Lower lobe of right lung (tissue), 2 donors: ENCODE measurements at regions not wholly inside any gene's neighbourhood (a gene's known extent, or its start where the extent isn't known, plus 50 kb on each side); places are given as distances from the start of the nearest gene placed in this dataset.

Experiments used
- ATAC-seq, 2 donors: fragments of 200-7000 bp; cut with Tn5 transposase; one replicate each; pipeline ENCODE4 v1.9.1; 2020 to 2022; ENCODE audit warnings: mild to moderate bottlenecking in 2 of 2, moderate library complexity in 2 of 2
- DNase-seq: peaks from one replicate; pipeline ENCODE4 v3.0.0-alpha.2; 2020
- H3K27ac ChIP-seq: fragments of 200-600 bp; one replicate; pipeline ENCODE4 v1.8.0; 2022
- H3K27me3 ChIP-seq: fragments of 200-600 bp; one replicate; pipeline ENCODE4 v1.8.0; 2022; ENCODE audit warnings: low read depth
- H3K36me3 ChIP-seq: fragments of 200-600 bp; one replicate; pipeline ENCODE4 v1.8.0; 2022; ENCODE audit warnings: mild to moderate bottlenecking
- H3K4me1 ChIP-seq: fragments of 200-600 bp; one replicate; pipeline ENCODE4 v1.8.0; 2022
- H3K4me3 ChIP-seq: fragments of 200-600 bp; one replicate; pipeline ENCODE4 v1.8.0; 2022; ENCODE audit warnings: mild to moderate bottlenecking
- H3K9me3 ChIP-seq: fragments of 200-600 bp; one replicate; pipeline ENCODE4 v1.8.0; 2022
- CTCF ChIP-seq: fragments of 200-600 bp; IDR thresholded peaks from one replicate; pipeline ENCODE4 v1.8.0; 2022; ENCODE audit warnings: antibody characterized with exemption, mild to moderate bottlenecking
- intact Hi-C: fragments of 100-400 bp; cut with DNase I; formaldehyde crosslinking; loops from one replicate; pipeline ENCODE4 v1.11.0; 2022
- donor health status: DM: no; HTN: yes; CAD: no; lungs with severe emphysema.

- ATAC-seq, result no peak
Measured at GRCh38 chr22:47626428-47627390, 864.3 kb downstream of the TBC1D22A start.

GRCh38 chr22:47625531-47626427 lies 863.3 kb downstream of the TBC1D22A start:
- H3K4me3 ChIP-seq, result no peak overlapping the region
- ATAC-seq (no peak), DNase-seq (no peak)
- peaks cover 33% of the 10 kb centered on the region for H3K27me3 ChIP-seq
- intact Hi-C loops, result no loop called here
- TF ChIP-seq CTCF, result no peak
- H3K36me3 ChIP-seq, result no peaks in the 10 kb centered on the region
- H3K4me1 ChIP-seq, result no peaks in the 10 kb centered on the region
- no peaks in the 10 kb centered on the region for H3K9me3 ChIP-seq
- H3K27ac ChIP-seq, result no peak overlapping the region

More at GRCh38 chr22:47626428-47627390, 864.3 kb downstream of the TBC1D22A start:
- H3K27me3 ChIP-seq, result peaks cover 25% of the 10 kb centered on the region
- no peak for DNase-seq
- no peaks in the 10 kb centered on the region for H3K4me1 ChIP-seq
- no peak overlapping the region for H3K27ac ChIP-seq
- TF ChIP-seq CTCF, result no peak
- no peak overlapping the region for H3K4me3 ChIP-seq
- intact Hi-C loops, result no loop called here
- H3K36me3 ChIP-seq, result no peaks in the 10 kb centered on the region
- H3K9me3 ChIP-seq, result no peaks in the 10 kb centered on the region

- Histone ChIP-seq H3K27ac (no peak overlapping the region), H3K36me3 (no peaks in the 10 kb centered on the region), H3K4me3 (no peak overlapping the region), H3K27me3 (peaks cover 35% of the 10 kb centered on the region), H3K9me3 (no peaks in the 10 kb centered on the region), H3K4me1 (no peaks in the 10 kb centered on the region)
- DNase-seq (no peak), ATAC-seq (no peak)
- intact Hi-C loops, result no loop called here
- no peak for TF ChIP-seq CTCF
Measured at GRCh38 chr22:47625013-47625385, 862.5 kb downstream of the TBC1D22A start.

GRCh38 chr22:47624252-47625012 lies 862.0 kb downstream of the TBC1D22A start:
- Histone ChIP-seq H3K36me3 (no peaks in the 10 kb centered on the region), H3K9me3 (no peaks in the 10 kb centered on the region), H3K4me1 (no peaks in the 10 kb centered on the region), H3K27ac (no peak overlapping the region), H3K4me3 (no peak overlapping the region), H3K27me3 (peaks cover 30% of the 10 kb centered on the region)
- ATAC-seq (no peak), DNase-seq (no peak)
- no peak for TF ChIP-seq CTCF
- intact Hi-C loops, result no loop called here

GRCh38 chr22:47623763-47624148 lies 861.3 kb downstream of the TBC1D22A start:
- peaks cover 24% of the 10 kb centered on the region for H3K27me3 ChIP-seq

More at GRCh38 chr22:47623763-47624148, 861.3 kb downstream of the TBC1D22A start:
- ATAC-seq (no peak), DNase-seq (no peak)
- Histone ChIP-seq H3K4me3 (no peak overlapping the region), H3K4me1 (no peaks in the 10 kb centered on the region), H3K36me3 (no peaks in the 10 kb centered on the region), H3K27ac (no peak overlapping the region), H3K9me3 (no peaks in the 10 kb centered on the region)
- intact Hi-C loops, result no loop called here
- no peak for TF ChIP-seq CTCF
